ENCODE measurements at regions not wholly inside any gene's neighbourhood (a gene's known extent, or its start where the extent isn't known, plus 50 kb on each side); places are given as distances from the start of the nearest gene placed in this dataset.
"Not testable (repeated sequence)": the region's sequence is repeated elsewhere in the genome, so short reads cannot be mapped to it uniquely, and the experiment has no call there.

DNA sequence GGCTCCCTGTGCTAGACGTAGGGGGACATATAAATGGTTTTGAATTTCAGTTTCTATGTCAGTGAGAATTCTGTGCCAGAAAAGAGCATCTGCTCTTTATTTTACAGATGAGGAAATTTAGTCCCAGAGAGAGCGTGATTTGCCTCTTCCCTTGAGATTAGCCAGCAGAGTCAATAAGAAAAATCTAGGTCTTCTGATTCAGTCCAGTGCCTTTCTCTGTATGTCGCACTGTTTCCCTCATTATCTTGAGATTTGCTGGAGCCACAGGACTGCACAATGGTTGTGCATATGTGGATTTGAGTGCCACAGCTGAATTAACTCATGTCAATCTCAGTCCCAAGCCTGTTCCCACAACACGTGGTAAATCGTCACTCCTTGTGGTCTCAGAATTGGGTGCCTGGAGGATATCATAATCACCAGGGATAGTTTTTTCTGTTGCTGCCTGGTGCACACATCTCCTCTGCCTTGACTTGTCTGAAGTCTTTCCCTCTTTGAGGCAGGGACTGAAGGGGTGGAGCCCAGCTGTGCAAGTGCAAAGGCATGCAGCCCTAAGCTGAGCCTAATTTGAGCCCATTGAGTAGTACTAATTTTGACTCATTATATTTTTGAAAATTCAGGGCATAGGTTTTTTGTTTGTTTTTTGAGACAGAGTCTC lies 276.7 kb downstream of the SOX4 start:
- FAIRE-seq, result no peak
- WGBS, 2 donors, result 77 to 90% methylated on average over 5 of the region's 5 CpGs
- Histone ChIP-seq H3K4me3 (no peak overlapping the region), H3K27me3 (no peaks in the 10 kb centered on the region), H3K27ac (no peak overlapping the region), H3K9me3 (no peaks in the 10 kb centered on the region), H3K4me1 (no peaks in the 10 kb centered on the region), H3K36me3 (no peaks in the 10 kb centered on the region)
- DNase-seq, result no peak
- no peak for ATAC-seq
- TF ChIP-seq, protein P1, sequence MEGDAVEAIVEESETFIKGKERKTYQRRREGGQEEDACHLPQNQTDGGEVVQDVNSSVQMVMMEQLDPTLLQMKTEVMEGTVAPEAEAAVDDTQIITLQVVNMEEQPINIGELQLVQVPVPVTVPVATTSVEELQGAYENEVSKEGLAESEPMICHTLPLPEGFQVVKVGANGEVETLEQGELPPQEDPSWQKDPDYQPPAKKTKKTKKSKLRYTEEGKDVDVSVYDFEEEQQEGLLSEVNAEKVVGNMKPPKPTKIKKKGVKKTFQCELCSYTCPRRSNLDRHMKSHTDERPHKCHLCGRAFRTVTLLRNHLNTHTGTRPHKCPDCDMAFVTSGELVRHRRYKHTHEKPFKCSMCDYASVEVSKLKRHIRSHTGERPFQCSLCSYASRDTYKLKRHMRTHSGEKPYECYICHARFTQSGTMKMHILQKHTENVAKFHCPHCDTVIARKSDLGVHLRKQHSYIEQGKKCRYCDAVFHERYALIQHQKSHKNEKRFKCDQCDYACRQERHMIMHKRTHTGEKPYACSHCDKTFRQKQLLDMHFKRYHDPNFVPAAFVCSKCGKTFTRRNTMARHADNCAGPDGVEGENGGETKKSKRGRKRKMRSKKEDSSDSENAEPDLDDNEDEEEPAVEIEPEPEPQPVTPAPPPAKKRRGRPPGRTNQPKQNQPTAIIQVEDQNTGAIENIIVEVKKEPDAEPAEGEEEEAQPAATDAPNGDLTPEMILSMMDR (IDR thresholded peaks at IDR 0.05), result no peak
- intact Hi-C loops (cut with DNase I), result no loop called here

DNA sequence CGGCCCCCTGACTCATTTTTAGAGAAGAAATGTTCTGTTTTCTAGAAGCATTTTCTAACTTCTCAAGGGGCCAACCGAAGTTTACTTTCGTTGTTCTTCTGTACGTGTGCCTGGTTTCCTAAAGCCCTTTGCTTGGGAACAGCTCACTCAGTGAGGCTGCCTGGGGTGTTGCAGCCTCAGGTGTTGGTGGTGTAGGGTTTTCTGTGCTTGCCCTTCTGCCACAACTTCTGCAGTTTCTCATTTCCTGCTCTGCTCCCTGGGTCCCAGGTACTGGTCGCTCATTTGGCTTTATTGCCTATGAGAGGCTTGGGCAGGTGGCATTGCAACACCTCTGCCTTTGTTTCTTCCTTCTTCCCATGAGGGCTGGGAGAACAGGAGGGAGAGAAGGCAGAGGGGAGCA lies 278.3 kb downstream of the SOX4 start:
- WGBS, 2 donors, result 80 to 84% methylated on average over 5 of the region's 5 CpGs
- FAIRE-seq, result no peak

DNA sequence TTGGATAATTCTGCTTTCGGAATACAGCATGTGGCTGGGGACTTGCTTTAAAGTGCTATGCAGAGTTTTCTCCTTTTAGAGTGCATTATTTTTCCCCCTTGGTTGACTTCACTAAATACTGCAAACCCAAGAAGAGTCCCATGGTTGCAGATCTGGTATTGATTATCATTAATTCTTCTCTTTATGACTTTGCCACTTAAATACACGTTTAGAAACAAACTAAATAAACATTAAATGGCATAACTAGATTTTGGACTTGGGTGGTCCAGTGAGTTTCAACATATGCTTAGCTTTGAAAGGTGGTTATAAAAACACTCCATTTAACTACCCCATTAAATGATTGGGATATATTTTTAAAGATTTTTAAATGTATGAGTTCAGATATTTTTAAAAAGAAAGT lies 279.2 kb downstream of the SOX4 start:
- no peaks in the 10 kb centered on the region for H3K36me3 ChIP-seq
- no peak overlapping the region for H3K27ac ChIP-seq
- H3K9me3 ChIP-seq, result no peaks in the 10 kb centered on the region
- no peak overlapping the region for H3K4me3 ChIP-seq
- ATAC-seq (no peak), DNase-seq (no peak), FAIRE-seq (no peak)
- no peaks in the 10 kb centered on the region for H3K27me3 ChIP-seq
- H3K4me1 ChIP-seq, result no peaks in the 10 kb centered on the region
- intact Hi-C loops (cut with DNase I), result no loop called here
- 55 to 63% methylated on average over 2 of the region's 2 CpGs for WGBS, 2 donors
- TF ChIP-seq, protein P1 (IDR thresholded peaks at IDR 0.05), result no peak

More for the DNA sequence above, 278.3 kb downstream of the SOX4 start:
- Histone ChIP-seq H3K27me3 (no peaks in the 10 kb centered on the region), H3K27ac (no peak overlapping the region), H3K4me1 (no peaks in the 10 kb centered on the region), H3K36me3 (no peaks in the 10 kb centered on the region), H3K9me3 (no peaks in the 10 kb centered on the region), H3K4me3 (no peak overlapping the region)
- DNase-seq (no peak), ATAC-seq (no peak)
- intact Hi-C loops (cut with DNase I), result no loop called here
- TF ChIP-seq, protein P1 (IDR thresholded peaks at IDR 0.05), result no peak

DNA sequence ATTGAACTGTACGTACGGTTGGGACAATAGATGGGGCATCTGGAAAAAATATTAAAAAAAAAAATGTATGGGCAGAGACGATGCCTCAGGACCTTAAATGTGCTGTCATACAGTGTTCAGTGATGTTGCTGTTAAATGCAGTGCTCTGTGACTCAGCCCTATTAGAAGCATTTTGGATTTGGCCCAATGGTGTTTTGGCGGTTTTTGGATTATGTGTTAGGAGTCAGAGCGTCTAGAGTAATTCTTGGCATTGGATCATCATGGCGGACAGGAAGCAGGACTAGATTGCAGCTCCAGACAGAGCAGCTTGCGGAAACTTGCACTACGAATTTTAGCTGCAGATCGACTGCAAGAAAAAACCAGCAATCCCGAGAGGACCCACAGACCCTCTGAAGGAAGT lies 280.0 kb downstream of the SOX4 start:
- intact Hi-C loops (cut with DNase I), result no loop called here
- Histone ChIP-seq H3K4me1 (no peaks in the 10 kb centered on the region), H3K9me3 (no peaks in the 10 kb centered on the region), H3K4me3 (no peak overlapping the region), H3K36me3 (no peaks in the 10 kb centered on the region), H3K27me3 (no peaks in the 10 kb centered on the region), H3K27ac (no peak overlapping the region)
- no peak for DNase-seq
- ATAC-seq, result peak in 1 of 4 donors; percentile 38
- no peak for FAIRE-seq
- WGBS, 2 donors, result 73 to 88% methylated on average over 10 of the region's 10 CpGs
- TF ChIP-seq, protein P1 (IDR thresholded peaks at IDR 0.05), result no peak

DNA sequence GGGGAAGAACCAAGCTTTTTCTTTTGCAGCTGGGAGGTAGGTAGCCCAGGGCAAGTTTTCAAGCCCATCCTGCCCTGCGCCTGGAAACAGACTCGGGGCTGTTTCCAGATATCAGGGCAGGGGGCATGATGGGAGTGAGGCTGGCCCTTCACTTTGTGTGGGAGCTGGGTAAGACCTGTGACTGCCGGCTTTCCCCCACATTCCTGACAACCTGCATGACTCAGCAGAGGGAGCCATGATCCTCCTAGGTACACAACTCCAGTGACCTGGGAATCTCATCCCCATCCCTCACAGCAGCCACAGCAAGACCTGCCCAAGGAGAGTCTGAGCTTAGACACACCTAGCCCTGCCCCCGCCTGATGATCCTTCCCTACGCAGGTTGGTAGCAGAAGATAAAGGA lies 280.8 kb downstream of the SOX4 start:
- FAIRE-seq (no peak), DNase-seq (no peak), ATAC-seq (no peak)
- Histone ChIP-seq H3K4me1 (no peaks in the 10 kb centered on the region), H3K27me3 (no peaks in the 10 kb centered on the region), H3K4me3 (no peak overlapping the region), H3K9me3 (no peaks in the 10 kb centered on the region), H3K36me3 (no peaks in the 10 kb centered on the region), H3K27ac (no peak overlapping the region)
- TF ChIP-seq, protein P1 (IDR thresholded peaks at IDR 0.05), result no peak
- intact Hi-C loops (cut with DNase I), result no loop called here
- WGBS, 2 donors, result 90 to 95% methylated on average over 5 of the region's 5 CpGs

DNA sequence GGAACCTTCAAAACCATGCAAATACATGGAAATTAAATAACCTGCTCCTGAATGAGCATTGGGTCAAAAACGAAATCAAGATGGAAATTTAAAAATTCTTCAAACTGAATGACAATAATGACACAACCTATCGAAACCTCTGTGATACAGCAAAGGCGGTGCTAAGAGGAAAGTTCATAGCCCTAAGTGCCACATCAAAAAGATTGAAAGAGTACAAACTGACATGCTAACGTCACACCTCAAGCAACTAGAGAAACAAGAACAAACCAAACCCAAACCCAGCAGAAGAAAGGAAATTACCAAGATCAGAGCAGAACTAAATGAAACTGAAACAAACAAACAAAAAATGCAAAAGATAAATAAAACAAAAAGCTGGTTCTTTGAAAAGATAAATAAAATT lies 283.5 kb downstream of the SOX4 start:
- H3K9me3 ChIP-seq; H3K27me3 ChIP-seq; H3K36me3 ChIP-seq; H3K27ac ChIP-seq; H3K4me1 ChIP-seq; DNase-seq; intact Hi-C loops (cut with DNase I); H3K4me3 ChIP-seq; ATAC-seq; FAIRE-seq: not testable (repeated sequence)
- WGBS, 2 donors, result 68 to 85% methylated on average over 4 of the region's 4 CpGs

DNA sequence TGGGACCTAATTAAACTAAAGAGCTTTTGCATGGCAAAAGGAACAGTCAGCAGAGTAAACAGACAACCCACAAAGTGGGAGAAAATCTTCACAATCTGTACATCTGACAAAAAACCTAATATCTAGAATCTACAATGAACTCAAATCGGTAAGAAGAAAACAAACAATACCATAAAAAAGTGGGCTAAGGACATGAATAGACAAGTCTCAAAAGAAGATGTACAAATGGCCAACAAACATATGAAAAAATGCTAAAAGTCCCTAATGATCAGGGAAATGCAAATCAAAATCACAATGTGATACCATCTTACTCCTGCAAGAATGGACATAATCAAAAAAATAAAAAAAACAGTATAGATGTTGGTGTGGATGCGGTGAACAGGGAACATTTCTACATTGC lies 286.7 kb downstream of the SOX4 start:
- not testable (repeated sequence) for FAIRE-seq
- WGBS, 2 donors, result 92 to 94% methylated on average over 2 of the region's 2 CpGs

More for the DNA sequence above, 286.7 kb downstream of the SOX4 start:
- DNase-seq; H3K36me3 ChIP-seq; H3K9me3 ChIP-seq; H3K27me3 ChIP-seq; H3K27ac ChIP-seq; intact Hi-C loops (cut with DNase I); H3K4me3 ChIP-seq; H3K4me1 ChIP-seq; ATAC-seq: not testable (repeated sequence)
